Pancreas (tissue), 10 donors: ENCODE measurements at regions not wholly inside any gene's neighbourhood (a gene's known extent, or its start where the extent isn't known, plus 50 kb on each side); places are given as distances from the start of the nearest gene placed in this dataset.

Experiments
- ATAC-seq, 4 donors: fragments of 200-7000 bp; cut with Tn5 transposase; one replicate each; pipeline versions ENCODE4 v1.8.0 to v1.9.1; 2020; ENCODE audit warnings: mild to moderate bottlenecking in 4 of 4, moderate library complexity in 4 of 4
- DNase-seq, 6 donors: peaks; one replicate each; pipeline ENCODE4 v3.0.0-alpha.2; 2020
- FAIRE-seq: peaks from 2 replicates; lab custom pipeline; 2012; peaks lifted over from hg19 to GRCh38; lab: Jason Lieb, UNC
- H3K27ac ChIP-seq, 4 donors: fragments of 200-600 bp; sonication (generic); 1 replicate in 3 of 4; 2 replicates in 1 of 4; pipeline versions ENCODE4 v1.5.0 to v1.8.0; 2020
- H3K27me3 ChIP-seq, 4 donors: fragments of 200-600 bp; one replicate each; pipeline ENCODE4 v1.8.0; 2021
- H3K36me3 ChIP-seq, 3 donors: fragments of 200-600 bp; sonication (generic) in 1 of 3; one replicate each; pipeline versions ENCODE4 v1.5.0 to v1.8.0; 2020 to 2021
- H3K4me1 ChIP-seq, 3 donors: fragments of 200-600 bp; one replicate each; pipeline ENCODE4 v1.8.0; 2021
- H3K4me3 ChIP-seq, 4 donors: fragments of 200-600 bp; sonication (generic) in 2 of 4; one replicate each; pipeline versions ENCODE4 v1.5.0 to v1.8.0; 2020 to 2021
- H3K9me3 ChIP-seq, 4 donors: fragments of 200-600 bp; one replicate each; pipeline ENCODE4 v1.8.0; 2021
- CTCF ChIP-seq, 4 donors: fragments of 200-600 bp; sonication (generic) in 3 of 4; IDR thresholded peaks; one replicate each; pipeline versions ENCODE4 v1.5.0 to v1.8.0; 2021; ENCODE audit warnings: antibody characterized with exemption in 4 of 4
- WGBS, 2 donors: extraction: QIAGEN DNeasy Blood & Tissue Kit; methylation state at CpG; one replicate each; pipeline ENCODE4 v1.1.7; 2013; 5-methylcytosine and 5-hydroxymethylcytosine counted together
- intact Hi-C, 3 donors: fragments of 100-400 bp; cut with DNase I; formaldehyde crosslinking; loops; one replicate each; pipeline versions ENCODE4 v1.11.1 to v1.14.2; 2022
- donor health status: healthy with polysubstance abuse.
- donor health status: DM: no; HTN: no; CAD: no; lungs with moderate emphysema.
- donor health status: DM: no; HTN: no; CAD: no.
- donor health status: control.
- donor health status: control.
- donor health status: Bipolar disorder and iron deficiency.
- donor health status: DM: yes; HTN: yes; CAD: no.
- donor health status: DM: no; HTN: no; CAD: no.
- donor health status: DM: no; HTN: no; CAD: no.
- donor health status: DM: yes; HTN: yes; CAD: no.

GRCh38 chr1:57770772-57771171 lies 346.9 kb upstream of the DAB1 start:
- ATAC-seq (no peak), FAIRE-seq (no peak), DNase-seq (no peak)
- no peaks in the 10 kb centered on the region for H3K9me3 ChIP-seq
- 61 to 75% methylated on average over 4 of the region's 4 CpGs for WGBS, 2 donors
- TF ChIP-seq CTCF (IDR thresholded peaks at IDR 0.05), result no peak
- no peaks in the 10 kb centered on the region for H3K36me3 ChIP-seq
- no peaks in the 10 kb centered on the region for H3K27me3 ChIP-seq
- H3K4me3 ChIP-seq, result no peak overlapping the region
- no peaks in the 10 kb centered on the region for H3K4me1 ChIP-seq
- no peak overlapping the region for H3K27ac ChIP-seq
- intact Hi-C loops, result no loop called here

- 60 to 82% methylated on average over 1 of the region's 1 CpG for WGBS, 2 donors
- Histone ChIP-seq H3K4me3 (no peak overlapping the region), H3K4me1 (no peaks in the 10 kb centered on the region), H3K9me3 (no peaks in the 10 kb centered on the region), H3K27me3 (no peaks in the 10 kb centered on the region), H3K27ac (no peak overlapping the region), H3K36me3 (no peaks in the 10 kb centered on the region)
- DNase-seq (no peak), FAIRE-seq (no peak), ATAC-seq (no peak)
- intact Hi-C loops, result no loop called here
- no peak for TF ChIP-seq CTCF (IDR thresholded peaks at IDR 0.05)
Measured at GRCh38 chr1:57770236-57770635, 346.4 kb upstream of the DAB1 start.

GRCh38 chr1:57761628-57762027 lies 337.8 kb upstream of the DAB1 start:
- WGBS, 2 donors, result 44 to 59% methylated on average over 8 of the region's 8 CpGs
- Histone ChIP-seq H3K27me3 (no peaks in the 10 kb centered on the region), H3K9me3 (no peaks in the 10 kb centered on the region), H3K36me3 (no peaks in the 10 kb centered on the region), H3K4me1 (no peaks in the 10 kb centered on the region), H3K27ac (no peak overlapping the region), H3K4me3 (no peak overlapping the region)
- no peak for ATAC-seq
- intact Hi-C loops, result no loop called here
- DNase-seq, result no peak
- no peak for FAIRE-seq
- TF ChIP-seq CTCF (IDR thresholded peaks at IDR 0.05), result no peak

- TF ChIP-seq CTCF (IDR thresholded peaks at IDR 0.05), result no peak
- H3K27ac ChIP-seq, result no peak overlapping the region
- no peaks in the 10 kb centered on the region for H3K27me3 ChIP-seq
- H3K4me3 ChIP-seq, result no peak overlapping the region
- DNase-seq (no peak), ATAC-seq (no peak), FAIRE-seq (no peak)
- no peaks in the 10 kb centered on the region for H3K9me3 ChIP-seq
- intact Hi-C loops, result no loop called here
- H3K36me3 ChIP-seq, result no peaks in the 10 kb centered on the region
- WGBS, 2 donors, result 60 to 88% methylated on average over 1 of the region's 1 CpG
- H3K4me1 ChIP-seq, result no peaks in the 10 kb centered on the region
Measured at GRCh38 chr1:57752843-57753242, 329.0 kb upstream of the DAB1 start.

- no peak overlapping the region for H3K4me3 ChIP-seq
- 85 to 96% methylated on average over 2 of the region's 2 CpGs for WGBS, 2 donors
- intact Hi-C loops, result no loop called here
- H3K9me3 ChIP-seq, result no peaks in the 10 kb centered on the region
- no peak overlapping the region for H3K27ac ChIP-seq
- TF ChIP-seq CTCF (IDR thresholded peaks at IDR 0.05), result no peak
- DNase-seq (no peak), ATAC-seq (no peak), FAIRE-seq (no peak)
- H3K27me3 ChIP-seq, result no peaks in the 10 kb centered on the region
- no peaks in the 10 kb centered on the region for H3K36me3 ChIP-seq
- H3K4me1 ChIP-seq, result no peaks in the 10 kb centered on the region
Measured at GRCh38 chr1:57748719-57749118, 324.9 kb upstream of the DAB1 start.
